ENCODE measurements at regions not wholly inside any gene's neighbourhood (a gene's known extent, or its start where the extent isn't known, plus 50 kb on each side); places are given as distances from the start of the nearest gene placed in this dataset.
A peak's percentile ranks its signal among the peaks of the same experiment; 100 is the strongest.

GRCh38 chr6:95293257-95293656 is 284.1 kb upstream of the MANEA start (continued):
- TF ChIP-seq ETS1 (IDR thresholded peaks at IDR 0.05) (no peak), CREB1 (CRISPR knock-in tag; IDR thresholded peaks at IDR 0.05; ENCODE audit: low read depth) (no peak), CTCF (conservative IDR thresholded peaks at IDR 0.05; ENCODE audit: low read depth in 2 of 2) (no peak), EZH2 (IDR thresholded peaks at IDR 0.05; ENCODE audit: low read depth, unreplicated experiment) (no peak), ZNF331 (CRISPR knock-in tag; IDR thresholded peaks at IDR 0.05; ENCODE audit: low read depth) (no peak), JUNB (IDR thresholded peaks at IDR 0.05; ENCODE audit: unreplicated experiment) (no peak)

- Histone ChIP-seq H3K36me3 (ENCODE audit: insufficient read depth) (no peaks in the 10 kb centered on the region), H4K20me1 (replicated peaks; ENCODE audit: insufficient read depth) (no peaks in the 10 kb centered on the region), H3K4me1 (ENCODE audit: insufficient read depth) (no peaks in the 10 kb centered on the region), H3K27ac (ENCODE audit: low read depth) (no peak overlapping the region), H3K27me3 (ENCODE audit: insufficient read depth) (no peaks in the 10 kb centered on the region), H3K9me2 (ENCODE audit: insufficient read depth) (no peaks in the 10 kb centered on the region), H3K4me3 (no peak overlapping the region), H3K4me2 (no peak overlapping the region), H2AFZ (no peak overlapping the region), H3K79me2 (replicated peaks; ENCODE audit: insufficient read depth) (no peaks in the 10 kb centered on the region), H3F3A (replicated peaks; ENCODE audit: low read depth) (no peaks in the 10 kb centered on the region)
- Mint-ChIP-seq H3K27ac (peak overlapping the region; percentile 58; the same call in 1 of the 2 replicates), H3K4me3 (no peak overlapping the region), H3K9me3 (no peaks in the 10 kb centered on the region), H3K27me3 (ENCODE audit: insufficient read depth, low read depth, poor library complexity) (peaks cover 3% of the 10 kb centered on the region), H3K4me1 (peaks cover 12% of the 10 kb centered on the region), H3K36me3 (ENCODE audit: low read depth) (no peaks in the 10 kb centered on the region)
- DNase-seq (ENCODE audit: low spot score) (peak; percentile 78), ATAC-seq (peak; percentile 85)
- no peak for TF ChIP-seq EZH2 (IDR thresholded peaks at IDR 0.05; ENCODE audit: low read depth, unreplicated experiment)
- no peak for TF ChIP-seq EZH2phosphoT487 (IDR thresholded peaks at IDR 0.05; ENCODE audit: unreplicated experiment)
- TF ChIP-seq ZNF462 (CRISPR knock-in tag; IDR thresholded peaks at IDR 0.05): peak; percentile 36; the same call in 1 of the 2 replicates
These were observed 283.3 kb upstream of the MANEA start for GRCh38 chr6:95294043-95294442.

Measured in GM23338 (cell line).